ENCODE measurements at regions not wholly inside any gene's neighbourhood (a gene's known extent, or its start where the extent isn't known, plus 50 kb on each side); places are given as distances from the start of the nearest gene placed in this dataset.

- CTCF ChIA-PET, result no interaction called here
- no peak overlapping the region for H3K27ac Mint-ChIP-seq
- no peak for DNase-seq
- intact Hi-C loops (cut with micrococcal nuclease), result no loop called here
- H3K4me3 Mint-ChIP-seq, result no peak overlapping the region
- H3K36me3 Mint-ChIP-seq (ENCODE audit: low read depth), result no peaks in the 10 kb centered on the region
- no peaks in the 10 kb centered on the region for H3K4me1 Mint-ChIP-seq (ENCODE audit: low read depth)
- peaks cover 2% of the 10 kb centered on the region for H3K27me3 Mint-ChIP-seq (ENCODE audit: low read depth)
- no peaks in the 10 kb centered on the region for H3K9me3 Mint-ChIP-seq
Measured at GRCh38 chr22:27445881-27446280, 355.7 kb downstream of the MN1 start.

- DNase-seq, result no peak
- Mint-ChIP-seq H3K27ac (no peak overlapping the region), H3K36me3 (ENCODE audit: low read depth) (no peaks in the 10 kb centered on the region), H3K27me3 (ENCODE audit: low read depth) (peaks cover 2% of the 10 kb centered on the region), H3K4me3 (no peak overlapping the region), H3K4me1 (ENCODE audit: low read depth) (no peaks in the 10 kb centered on the region), H3K9me3 (no peaks in the 10 kb centered on the region)
- intact Hi-C loops (cut with micrococcal nuclease), result no loop called here
- CTCF ChIA-PET, result no interaction called here
Measured at GRCh38 chr22:27447289-27447688, 354.3 kb downstream of the MN1 start.

- Mint-ChIP-seq H3K27me3 (ENCODE audit: low read depth) (peaks cover 2% of the 10 kb centered on the region), H3K36me3 (ENCODE audit: low read depth) (no peaks in the 10 kb centered on the region), H3K9me3 (no peaks in the 10 kb centered on the region), H3K4me3 (no peak overlapping the region), H3K4me1 (ENCODE audit: low read depth) (no peaks in the 10 kb centered on the region), H3K27ac (no peak overlapping the region)
- CTCF ChIA-PET, result no interaction called here
- no peak for DNase-seq
- intact Hi-C loops (cut with micrococcal nuclease), result no loop called here
Measured at GRCh38 chr22:27450448-27450847, 351.1 kb downstream of the MN1 start.

- H3K4me3 Mint-ChIP-seq, result no peak overlapping the region
- intact Hi-C loops (cut with micrococcal nuclease), result no loop called here
- no peaks in the 10 kb centered on the region for H3K27me3 Mint-ChIP-seq (ENCODE audit: low read depth)
- CTCF ChIA-PET, result no interaction called here
- no peak overlapping the region for H3K27ac Mint-ChIP-seq
- no peaks in the 10 kb centered on the region for H3K36me3 Mint-ChIP-seq (ENCODE audit: low read depth)
- no peak for DNase-seq
- no peaks in the 10 kb centered on the region for H3K9me3 Mint-ChIP-seq
- no peaks in the 10 kb centered on the region for H3K4me1 Mint-ChIP-seq (ENCODE audit: low read depth)
Measured at GRCh38 chr22:27452245-27452644, 349.3 kb downstream of the MN1 start.

GRCh38 chr22:27452922-27453321 lies 348.6 kb downstream of the MN1 start:
- H3K4me3 Mint-ChIP-seq, result no peak overlapping the region
- intact Hi-C loops (cut with micrococcal nuclease), result no loop called here
- H3K4me1 Mint-ChIP-seq (ENCODE audit: low read depth), result no peaks in the 10 kb centered on the region
- no peaks in the 10 kb centered on the region for H3K9me3 Mint-ChIP-seq
- no peak overlapping the region for H3K27ac Mint-ChIP-seq
- no peak for DNase-seq
- H3K36me3 Mint-ChIP-seq (ENCODE audit: low read depth), result no peaks in the 10 kb centered on the region
- H3K27me3 Mint-ChIP-seq (ENCODE audit: low read depth), result peaks cover 2% of the 10 kb centered on the region
- CTCF ChIA-PET, result no interaction called here

- intact Hi-C loops (cut with micrococcal nuclease), result no loop called here
- no peak overlapping the region for H3K4me3 Mint-ChIP-seq
- peaks cover 2% of the 10 kb centered on the region for H3K27me3 Mint-ChIP-seq (ENCODE audit: low read depth)
- DNase-seq, result no peak
- no peak overlapping the region for H3K27ac Mint-ChIP-seq
- no peaks in the 10 kb centered on the region for H3K36me3 Mint-ChIP-seq (ENCODE audit: low read depth)
- no peaks in the 10 kb centered on the region for H3K9me3 Mint-ChIP-seq
- CTCF ChIA-PET, result no interaction called here
- no peaks in the 10 kb centered on the region for H3K4me1 Mint-ChIP-seq (ENCODE audit: low read depth)
Measured at GRCh38 chr22:27453725-27454124, 347.8 kb downstream of the MN1 start.

GRCh38 chr22:27454807-27455450 lies 346.6 kb downstream of the MN1 start:
- no peaks in the 10 kb centered on the region for H3K9me3 Mint-ChIP-seq

GRCh38 chr22:27455526-27455925 lies 346.0 kb downstream of the MN1 start:
- H3K9me3 Mint-ChIP-seq, result no peaks in the 10 kb centered on the region

More at GRCh38 chr22:27454807-27455450, 346.6 kb downstream of the MN1 start:
- no peaks in the 10 kb centered on the region for H3K4me1 Mint-ChIP-seq (ENCODE audit: low read depth)
- peaks cover 2% of the 10 kb centered on the region for H3K27me3 Mint-ChIP-seq (ENCODE audit: low read depth)
- DNase-seq, result no peak
- intact Hi-C loops (cut with micrococcal nuclease), result no loop called here
- H3K27ac Mint-ChIP-seq, result no peak overlapping the region
- H3K36me3 Mint-ChIP-seq (ENCODE audit: low read depth), result no peaks in the 10 kb centered on the region
- no peak overlapping the region for H3K4me3 Mint-ChIP-seq
- CTCF ChIA-PET, result no interaction called here

GRCh38 chr22:27456696-27457503 lies 344.7 kb downstream of the MN1 start:
- H3K4me1 Mint-ChIP-seq (ENCODE audit: low read depth), result no peaks in the 10 kb centered on the region
- intact Hi-C loops (cut with micrococcal nuclease), result no loop called here
- peaks cover 1% of the 10 kb centered on the region for H3K9me3 Mint-ChIP-seq
- peaks cover 4% of the 10 kb centered on the region for H3K27me3 Mint-ChIP-seq (ENCODE audit: low read depth)
- no peaks in the 10 kb centered on the region for H3K36me3 Mint-ChIP-seq (ENCODE audit: low read depth)
- no peak overlapping the region for H3K27ac Mint-ChIP-seq
- no peak for DNase-seq
- CTCF ChIA-PET, result interaction anchor here (0.6 to 0.9 kb wide), 2 partner anchors 62 to 238 kb away, joined by 3 to 4 read pairs; no protein-coding TSS in a partner anchor
- no peak overlapping the region for H3K4me3 Mint-ChIP-seq

More at GRCh38 chr22:27455526-27455925, 346.0 kb downstream of the MN1 start:
- no peaks in the 10 kb centered on the region for H3K4me1 Mint-ChIP-seq (ENCODE audit: low read depth)
- H3K27ac Mint-ChIP-seq, result no peak overlapping the region
- no peak for DNase-seq
- no peak overlapping the region for H3K4me3 Mint-ChIP-seq
- CTCF ChIA-PET, result no interaction called here
- peaks cover 2% of the 10 kb centered on the region for H3K27me3 Mint-ChIP-seq (ENCODE audit: low read depth)
- H3K36me3 Mint-ChIP-seq (ENCODE audit: low read depth), result no peaks in the 10 kb centered on the region
- intact Hi-C loops (cut with micrococcal nuclease), result no loop called here

- H3K27ac Mint-ChIP-seq, result no peak overlapping the region
- H3K4me1 Mint-ChIP-seq (ENCODE audit: low read depth), result no peaks in the 10 kb centered on the region
- CTCF ChIA-PET, result no interaction called here
- H3K36me3 Mint-ChIP-seq (ENCODE audit: low read depth), result no peaks in the 10 kb centered on the region
- H3K4me3 Mint-ChIP-seq, result no peak overlapping the region
- H3K27me3 Mint-ChIP-seq (ENCODE audit: low read depth), result peaks cover 6% of the 10 kb centered on the region
- peaks cover 3% of the 10 kb centered on the region for H3K9me3 Mint-ChIP-seq
- intact Hi-C loops (cut with micrococcal nuclease), result no loop called here
- DNase-seq, result no peak
Measured at GRCh38 chr22:27459999-27460398, 341.6 kb downstream of the MN1 start.

GRCh38 chr22:27460591-27461347 lies 340.8 kb downstream of the MN1 start:
- intact Hi-C loops (cut with micrococcal nuclease), result no loop called here

GRCh38 chr22:27461470-27461869 lies 340.1 kb downstream of the MN1 start:
- CTCF ChIA-PET, result no interaction called here

More at GRCh38 chr22:27460591-27461347, 340.8 kb downstream of the MN1 start:
- no peak for DNase-seq
- CTCF ChIA-PET, result no interaction called here
- peaks cover 8% of the 10 kb centered on the region for H3K27me3 Mint-ChIP-seq (ENCODE audit: low read depth)
- no peak overlapping the region for H3K27ac Mint-ChIP-seq
- no peaks in the 10 kb centered on the region for H3K4me1 Mint-ChIP-seq (ENCODE audit: low read depth)
- H3K4me3 Mint-ChIP-seq, result no peak overlapping the region
- H3K36me3 Mint-ChIP-seq (ENCODE audit: low read depth), result no peaks in the 10 kb centered on the region
- H3K9me3 Mint-ChIP-seq, result peaks cover 3% of the 10 kb centered on the region

More at GRCh38 chr22:27461470-27461869, 340.1 kb downstream of the MN1 start:
- H3K4me1 Mint-ChIP-seq (ENCODE audit: low read depth), result no peaks in the 10 kb centered on the region
- no peak for DNase-seq
- H3K4me3 Mint-ChIP-seq, result no peak overlapping the region
- H3K27ac Mint-ChIP-seq, result no peak overlapping the region
- H3K36me3 Mint-ChIP-seq (ENCODE audit: low read depth), result no peaks in the 10 kb centered on the region
- H3K27me3 Mint-ChIP-seq (ENCODE audit: low read depth), result peaks cover 8% of the 10 kb centered on the region
- intact Hi-C loops (cut with micrococcal nuclease), result no loop called here
- H3K9me3 Mint-ChIP-seq, result peaks cover 3% of the 10 kb centered on the region
